ENCODE measurements at regions not wholly inside any gene's neighbourhood (a gene's known extent, or its start where the extent isn't known, plus 50 kb on each side); places are given as distances from the start of the nearest gene placed in this dataset.

DNA sequence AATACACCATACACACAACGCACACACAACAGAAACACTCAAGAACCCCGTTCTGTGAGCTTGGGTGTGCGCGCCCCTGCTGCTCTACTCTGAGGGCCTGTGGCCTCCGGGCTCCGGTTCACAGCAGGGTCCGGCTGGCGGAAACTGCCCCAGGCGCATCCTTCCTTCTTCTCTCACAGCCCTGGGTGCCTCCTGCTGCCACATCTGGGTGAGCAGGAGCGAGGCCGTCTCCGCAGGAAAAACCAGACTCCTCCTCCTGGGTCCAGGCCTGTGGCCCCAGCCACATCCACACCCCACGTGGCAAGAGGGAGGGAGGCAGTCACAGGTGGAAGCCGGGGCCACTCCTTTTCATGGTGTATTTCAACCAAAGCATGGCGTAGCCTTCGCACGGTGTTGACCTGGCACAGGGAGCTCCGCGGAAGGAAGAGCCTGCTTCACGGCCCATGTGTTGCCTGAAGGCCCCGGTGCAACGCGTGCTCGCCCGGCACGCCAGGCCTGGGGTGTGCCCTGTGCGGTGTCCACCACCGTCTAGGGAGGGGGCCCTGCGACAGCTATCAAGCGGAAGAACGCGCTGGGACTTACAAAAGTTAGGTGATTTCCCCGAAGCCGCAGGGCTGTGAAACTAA is 1502.7 kb downstream of the TBC1D22A start:
- no peak for DNase-seq

DNA sequence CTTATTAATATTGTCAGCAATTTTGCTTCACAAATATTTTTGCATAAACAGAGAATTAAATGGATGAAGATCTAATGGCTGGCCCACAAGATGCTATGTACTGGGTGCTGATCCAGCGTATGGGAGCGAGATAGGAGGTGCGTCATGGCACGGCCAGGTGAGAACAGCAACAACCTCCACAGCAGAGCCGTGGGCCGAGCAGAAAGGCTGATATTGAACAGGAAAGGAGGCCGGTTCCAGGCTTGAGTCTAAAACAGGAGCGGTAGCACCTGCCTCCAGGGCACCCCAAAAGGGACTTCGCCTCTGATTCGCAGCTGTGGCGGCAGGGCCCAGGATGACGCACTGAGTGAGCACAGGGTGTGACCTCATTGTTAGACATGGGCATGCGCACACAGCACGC is 1502.1 kb downstream of the TBC1D22A start:
- no peak for DNase-seq

DNA sequence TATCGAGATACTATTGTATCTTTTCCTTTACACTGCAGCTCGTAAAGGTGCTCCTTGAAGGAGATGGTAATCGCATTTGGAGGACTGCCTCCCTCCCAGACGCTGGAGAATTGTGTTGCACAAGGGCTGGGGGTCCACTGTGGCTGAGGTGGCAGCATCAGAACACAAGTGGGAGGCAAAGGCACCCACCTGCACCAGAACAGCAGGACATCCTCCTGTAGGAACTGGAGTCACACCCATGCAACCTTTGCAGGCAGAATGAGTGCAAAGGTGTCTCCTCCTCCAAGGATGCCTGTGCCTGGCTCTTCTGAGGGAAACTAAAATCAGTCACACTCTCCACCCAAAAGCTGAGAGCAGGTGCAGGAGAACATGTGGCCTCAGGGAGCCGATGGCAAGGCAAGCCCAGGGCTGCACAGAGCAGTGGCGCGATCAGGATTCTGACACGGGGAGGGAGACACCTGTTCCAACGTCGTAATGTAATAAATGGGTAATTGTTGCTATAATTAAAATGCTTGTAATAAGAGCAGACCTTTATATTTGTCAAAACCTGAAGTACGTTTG is 1501.4 kb downstream of the TBC1D22A start:
- DNase-seq, result no peak

DNA sequence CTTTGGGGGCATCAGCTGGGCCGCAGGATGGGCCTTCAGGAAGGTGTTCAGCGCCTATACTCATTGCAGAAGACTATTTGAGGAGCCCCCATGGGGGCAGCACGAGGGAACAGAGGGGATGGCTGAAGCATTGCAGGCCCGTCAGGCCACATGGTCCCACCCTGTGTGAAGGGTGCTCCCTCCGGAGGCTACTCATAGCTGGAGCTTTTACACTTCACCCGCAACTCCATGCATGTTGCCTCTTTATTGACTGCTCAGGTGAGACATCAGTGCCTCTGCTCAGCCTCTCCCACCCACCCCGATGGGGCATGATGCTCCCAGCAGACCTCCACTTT is 1500.9 kb downstream of the TBC1D22A start:
- no peak for DNase-seq

DNA sequence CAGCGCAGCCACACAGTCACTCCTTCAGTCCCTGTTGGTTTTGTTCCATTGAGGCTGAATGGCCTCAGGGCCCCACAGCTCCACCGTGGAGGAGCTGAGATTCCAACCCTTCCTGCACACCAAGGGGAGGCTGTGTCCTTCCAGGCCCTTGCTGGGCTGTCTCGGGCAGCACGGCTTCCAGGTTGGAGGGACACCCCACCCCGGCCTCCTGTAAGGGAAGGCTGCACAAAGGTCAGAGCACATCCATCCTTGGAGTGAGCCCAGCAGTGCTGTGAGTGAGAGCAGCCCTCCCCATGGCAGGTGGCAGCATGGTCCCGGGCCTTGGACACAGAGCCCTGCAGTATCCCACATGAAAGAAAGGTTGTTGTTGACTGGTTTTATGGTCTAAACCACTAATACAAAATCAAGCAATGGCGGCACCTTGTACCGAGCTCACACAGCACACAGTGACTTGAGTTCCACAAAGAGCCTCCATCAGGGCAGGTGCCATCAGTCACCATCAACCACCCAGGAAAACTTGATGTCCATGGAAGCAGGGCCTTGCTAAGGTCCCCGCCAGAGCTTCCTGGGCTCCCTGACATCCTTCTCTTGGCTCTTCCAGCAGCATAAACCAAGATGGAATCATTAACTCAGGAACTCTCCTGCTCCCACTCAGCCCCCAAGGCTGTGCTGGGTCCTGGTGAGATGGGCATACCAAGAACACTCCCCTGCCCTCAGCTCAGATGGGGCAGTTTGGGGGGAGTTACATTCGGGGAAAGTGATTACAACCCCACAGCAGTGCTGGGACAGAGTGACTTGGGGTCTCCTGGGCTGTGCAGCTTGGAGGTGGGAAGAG is 1500.4 kb downstream of the TBC1D22A start:
- no peak for DNase-seq

DNA sequence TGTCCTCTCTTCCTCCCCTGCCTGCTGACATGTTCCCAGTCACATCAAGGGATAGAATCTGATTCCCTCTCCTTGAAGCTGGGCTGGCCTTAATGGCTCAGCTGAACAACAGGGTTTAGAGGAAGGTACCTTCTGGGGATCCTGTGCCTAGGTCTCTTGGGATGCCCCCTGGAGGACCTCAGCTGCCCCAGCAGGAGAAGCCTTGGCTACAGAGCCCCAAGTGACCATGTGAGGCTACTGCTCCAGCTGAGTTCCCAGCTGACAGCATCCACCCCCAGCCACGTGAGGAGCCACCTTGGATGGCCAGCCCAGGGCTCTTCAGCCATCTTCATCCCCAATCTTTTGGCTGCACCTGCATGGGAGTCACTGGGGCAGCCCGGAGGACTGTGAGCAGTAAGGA is 1499.3 kb downstream of the TBC1D22A start:
- no peak for DNase-seq

DNA sequence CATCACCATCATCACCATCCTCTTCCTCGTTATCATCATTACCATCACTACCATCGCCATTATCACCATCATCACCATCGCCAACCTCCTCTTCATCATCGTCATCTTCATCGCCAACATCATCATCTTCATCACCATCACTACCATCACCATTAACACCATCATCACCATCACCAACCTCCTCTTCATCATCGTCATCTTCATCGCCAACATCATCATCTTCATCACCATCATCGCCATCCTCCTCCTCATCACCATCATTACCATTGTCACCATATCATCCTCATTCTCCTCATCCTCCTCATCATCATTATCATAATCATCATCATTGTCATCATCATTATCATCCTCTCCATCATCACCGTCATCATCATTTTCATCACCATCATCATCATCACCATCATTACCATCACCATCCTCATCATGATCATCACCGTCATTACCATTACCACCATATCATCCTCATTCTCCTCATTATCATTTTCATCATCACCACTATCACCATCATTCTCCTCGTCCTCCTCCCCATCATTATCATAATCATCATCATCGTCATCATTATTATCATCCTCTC is 1498.7 kb downstream of the TBC1D22A start:
- DNase-seq, result no peak

DNA sequence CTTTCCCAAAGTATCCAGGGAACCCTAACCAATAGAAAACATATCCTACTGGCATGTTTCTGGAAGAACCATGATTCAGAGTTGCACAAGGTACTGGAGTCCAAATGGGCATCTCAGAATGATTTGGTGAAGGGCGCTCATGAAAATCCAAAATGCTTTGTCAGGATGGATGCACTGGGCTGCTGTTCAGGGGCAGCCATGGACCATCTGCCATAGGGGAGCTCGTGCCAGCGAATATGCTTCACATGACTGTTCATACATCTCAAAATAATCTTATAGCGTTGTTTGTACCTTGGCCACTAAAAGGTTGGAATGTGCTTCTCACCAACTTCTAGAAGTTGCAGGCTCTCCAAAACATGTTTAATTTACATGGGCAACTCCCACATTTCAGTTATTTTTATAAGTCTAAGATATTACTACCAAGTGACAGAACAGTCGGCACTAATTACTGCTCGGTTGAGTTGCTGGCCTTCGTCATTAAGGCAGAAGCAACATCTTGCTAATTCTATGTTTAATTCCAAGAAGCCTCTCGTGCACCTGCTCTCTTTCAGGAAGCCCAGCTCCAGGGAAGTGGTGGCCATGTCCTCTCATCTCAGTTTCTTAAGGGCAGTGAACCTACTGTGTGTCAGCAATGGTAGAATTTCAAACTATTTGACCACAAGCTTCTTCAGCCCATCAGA is 1497.7 kb downstream of the TBC1D22A start:
- DNase-seq, result no peak

DNA sequence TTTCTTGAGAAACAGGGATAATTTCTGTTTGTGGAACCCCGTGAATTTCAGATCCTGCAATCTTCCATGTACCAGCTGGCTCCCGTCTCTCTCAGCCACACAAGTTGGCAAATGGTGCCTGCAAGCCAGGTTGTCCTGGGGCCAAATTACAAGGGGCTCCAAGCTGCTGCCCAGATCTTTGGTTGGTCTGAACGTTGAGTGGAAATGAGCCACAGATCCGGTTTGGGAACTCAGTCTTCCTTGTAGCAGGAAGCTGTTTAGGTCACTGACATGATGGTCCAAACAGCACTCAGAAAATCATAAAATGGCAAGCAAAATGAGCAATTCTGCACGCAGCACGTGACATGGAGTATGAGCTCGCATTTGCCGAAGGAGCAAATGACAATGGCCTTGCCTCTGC is 1496.4 kb downstream of the TBC1D22A start:
- DNase-seq, result no peak

DNA sequence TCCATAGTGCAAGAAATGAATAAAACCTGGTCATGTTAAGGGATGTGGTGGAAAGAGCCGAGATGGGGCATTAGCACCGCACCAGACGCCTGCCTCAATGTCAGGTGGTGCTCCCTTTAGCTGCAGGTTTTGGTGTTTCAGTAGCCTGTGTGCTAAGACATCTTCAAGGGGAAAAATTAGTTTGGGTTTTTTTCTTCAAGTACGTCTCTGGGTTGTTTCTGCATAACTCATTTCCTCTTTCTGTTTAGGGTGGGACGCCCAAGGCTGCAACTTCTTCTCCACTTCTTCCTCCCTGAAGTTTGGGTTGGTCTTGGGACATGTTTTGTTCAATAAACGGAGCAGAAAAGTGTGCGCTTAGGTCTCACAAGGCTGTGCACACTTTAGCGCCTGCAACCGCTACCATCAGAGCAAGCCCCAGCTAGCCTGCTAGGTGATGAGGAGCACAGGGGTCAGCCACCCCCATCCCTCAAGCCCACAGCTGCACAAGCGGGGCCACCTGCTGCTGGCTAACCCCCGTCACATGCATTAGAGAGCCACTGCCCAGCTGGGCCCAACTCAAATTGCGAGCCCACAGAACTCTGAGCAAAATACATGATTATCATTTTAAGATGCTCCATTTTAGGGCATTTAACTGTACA is 1495.7 kb downstream of the TBC1D22A start:
- no peak for DNase-seq

DNA sequence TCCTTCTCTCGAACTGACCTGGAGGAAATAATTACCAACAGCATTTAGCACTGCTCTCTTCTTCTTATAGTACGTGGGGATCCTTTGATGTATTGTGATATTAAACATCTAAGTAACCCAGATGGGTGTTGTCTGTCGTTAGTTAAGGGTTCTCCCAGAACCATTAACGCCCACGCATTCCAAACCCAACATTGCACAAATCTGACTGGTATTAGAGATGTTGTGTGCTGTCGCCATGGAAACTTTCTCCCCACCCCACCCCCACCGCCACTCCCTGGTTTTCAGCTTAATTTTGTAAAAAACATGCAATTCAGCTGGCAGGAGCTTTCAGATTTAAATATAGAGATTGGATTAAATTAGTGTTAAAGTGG is 1495.2 kb downstream of the TBC1D22A start:
- DNase-seq, result no peak

DNA sequence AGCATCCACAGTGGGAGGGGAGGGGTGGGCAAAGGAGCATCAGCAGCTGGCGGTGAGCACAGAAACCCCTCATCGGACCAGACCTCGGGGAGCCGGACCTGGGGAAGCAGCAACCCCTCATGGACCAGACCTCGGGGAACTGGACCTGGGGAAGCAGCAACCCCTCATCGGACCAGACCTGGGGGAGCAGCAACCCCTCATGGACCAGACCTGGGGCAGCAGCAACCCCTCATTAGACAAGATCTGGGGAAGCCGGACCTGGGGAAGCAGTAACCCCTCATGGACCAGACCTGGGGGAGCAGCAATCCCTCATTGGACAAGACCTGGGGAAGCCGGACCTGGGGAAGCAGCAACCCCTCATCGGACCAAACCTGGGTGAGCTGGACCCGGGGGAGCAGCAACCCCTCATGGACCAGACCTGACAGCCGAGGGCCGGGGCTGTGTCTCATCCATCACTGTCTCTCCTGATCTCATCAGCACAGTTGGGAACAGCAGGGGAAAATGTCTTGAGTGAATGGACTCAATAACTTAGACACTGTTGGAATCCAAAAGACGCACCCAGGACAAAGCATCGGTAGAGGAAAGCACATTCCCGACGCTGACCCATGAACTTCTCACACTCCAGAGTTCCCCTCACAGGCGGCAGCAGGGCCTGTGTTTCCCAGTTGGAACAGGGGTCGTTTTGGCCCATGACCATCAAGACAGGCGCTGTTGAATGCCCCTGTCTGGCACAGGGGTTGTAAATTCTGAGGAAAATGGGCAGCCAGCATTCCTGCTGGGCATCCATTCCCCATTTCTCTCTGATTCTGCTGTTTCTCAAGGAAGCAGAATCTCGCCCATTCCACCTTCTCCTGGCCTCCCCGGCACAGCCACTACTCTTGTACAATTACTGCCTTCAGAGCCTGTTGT is 1494.6 kb downstream of the TBC1D22A start:
- no peak for DNase-seq

DNA sequence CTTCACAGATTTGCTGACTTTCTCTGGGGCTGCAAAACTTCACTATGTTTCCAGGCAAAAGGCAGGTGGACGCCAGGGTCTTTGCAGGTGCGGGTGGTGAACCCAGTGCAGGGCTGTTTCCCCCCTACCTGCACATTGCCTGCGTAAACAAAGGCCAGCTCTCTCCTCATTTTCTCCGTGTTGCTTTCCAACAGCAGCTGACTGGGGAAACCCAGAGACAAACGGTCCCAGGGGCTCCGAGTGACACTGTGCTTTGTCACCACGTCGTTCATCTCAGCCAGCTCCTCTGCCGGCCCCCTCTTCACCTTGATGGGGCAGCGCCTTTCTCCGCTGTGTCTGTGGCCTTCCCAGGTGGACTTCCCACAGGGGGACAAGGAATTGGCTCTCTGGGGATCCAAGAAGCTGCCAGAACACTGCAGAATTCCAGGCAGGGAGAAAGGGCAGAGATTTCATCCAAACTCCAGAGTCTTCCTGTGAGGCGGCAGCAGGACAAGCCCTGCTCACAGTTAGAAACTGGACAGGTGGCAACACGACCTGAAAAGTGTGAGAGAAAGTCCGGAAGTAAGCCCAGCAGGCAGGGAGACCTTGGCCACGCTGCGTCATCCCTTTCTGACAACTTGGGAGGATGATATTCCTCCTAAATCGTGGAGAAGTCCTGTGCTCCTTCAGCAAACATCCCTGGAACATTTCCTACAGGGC is 1493.7 kb downstream of the TBC1D22A start:
- no peak for DNase-seq

DNA sequence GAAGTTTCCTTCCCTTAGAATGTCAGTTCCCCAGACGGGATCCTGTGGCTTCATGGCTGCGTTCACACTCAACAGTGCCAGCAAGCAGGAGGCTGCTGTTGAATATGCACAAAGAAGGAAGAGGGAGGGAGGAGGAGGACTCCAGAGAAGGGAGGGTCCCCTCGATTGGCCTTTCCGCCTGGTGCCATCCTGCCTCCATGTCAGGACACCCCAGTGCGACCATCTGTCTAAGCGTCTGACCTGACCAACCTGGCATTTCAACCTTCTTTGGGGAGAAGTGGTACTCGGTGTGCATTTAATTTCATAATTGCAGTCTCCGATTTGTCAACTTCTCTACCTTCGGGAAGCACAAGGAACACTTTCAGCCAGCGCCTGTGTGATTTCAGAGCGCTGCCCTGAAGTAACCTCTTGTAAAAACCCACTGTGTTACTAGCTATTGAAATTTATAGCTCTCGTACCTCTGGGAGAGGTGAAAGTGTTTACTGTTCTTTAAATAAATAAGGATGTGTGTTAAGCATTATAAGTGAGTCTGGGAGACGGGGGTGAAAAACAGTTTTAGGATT is 1491.9 kb downstream of the TBC1D22A start:
- no peak for DNase-seq

DNA sequence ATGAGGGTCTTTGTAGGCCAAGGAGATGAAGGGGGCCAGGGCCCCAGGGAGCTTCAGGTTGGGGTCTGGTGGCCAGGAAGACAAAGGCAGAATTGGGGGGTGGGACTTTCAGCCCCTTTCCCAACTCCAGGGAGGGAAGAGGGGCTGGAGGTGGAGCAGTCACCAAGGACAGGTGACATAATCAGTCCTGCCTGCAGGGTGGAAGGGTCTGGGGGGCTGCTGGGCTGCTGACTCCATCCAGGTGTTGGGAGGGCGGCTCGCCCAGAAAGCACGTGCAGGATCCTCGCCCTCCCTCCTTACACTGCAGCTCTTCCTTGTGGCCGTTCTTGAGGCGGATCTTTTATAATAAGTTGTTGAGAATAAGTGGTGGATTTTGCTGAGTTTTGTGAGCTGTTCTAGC is 1491.1 kb downstream of the TBC1D22A start:
- no peak for DNase-seq

DNA sequence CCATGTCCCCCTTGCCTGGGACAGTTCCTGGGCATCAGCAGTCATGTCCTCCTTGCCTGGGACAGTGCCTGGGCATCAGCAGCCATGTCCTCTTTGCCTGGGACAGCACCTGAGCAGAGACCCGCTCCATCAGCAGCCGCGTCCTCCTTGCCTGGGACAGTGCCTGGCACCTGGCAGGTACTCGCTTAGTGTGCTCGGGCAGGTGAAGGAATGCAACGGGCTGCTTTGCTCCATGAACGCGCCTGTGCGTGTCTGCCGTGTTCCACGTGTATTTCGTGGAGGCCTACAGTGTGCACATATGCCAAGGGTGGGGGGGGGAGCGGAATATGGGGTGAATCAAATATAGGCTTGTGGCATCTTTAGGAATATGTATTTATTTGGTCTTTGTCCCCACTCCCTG is 1490.7 kb downstream of the TBC1D22A start:
- no peak for DNase-seq

DNA sequence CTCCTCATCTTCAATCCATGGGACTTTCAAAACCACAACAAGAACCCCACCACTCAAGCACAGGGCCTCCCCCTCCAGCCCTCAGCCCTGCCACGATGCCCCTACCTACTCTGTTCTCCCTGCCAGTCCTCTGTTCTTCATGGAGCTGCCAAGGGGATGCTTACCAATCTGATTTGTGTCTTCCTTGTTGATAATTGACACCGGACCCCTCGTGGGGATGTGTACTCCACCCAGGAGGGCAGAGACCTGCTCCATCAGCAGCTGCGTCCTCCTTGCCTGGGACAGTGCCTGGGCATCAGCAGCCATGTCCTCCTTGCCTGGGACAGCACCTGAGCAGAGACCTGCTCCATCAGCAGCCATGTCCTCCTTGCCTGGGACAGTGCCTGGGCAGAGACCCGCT is 1489.2 kb downstream of the TBC1D22A start:
- no peak for DNase-seq

DNA sequence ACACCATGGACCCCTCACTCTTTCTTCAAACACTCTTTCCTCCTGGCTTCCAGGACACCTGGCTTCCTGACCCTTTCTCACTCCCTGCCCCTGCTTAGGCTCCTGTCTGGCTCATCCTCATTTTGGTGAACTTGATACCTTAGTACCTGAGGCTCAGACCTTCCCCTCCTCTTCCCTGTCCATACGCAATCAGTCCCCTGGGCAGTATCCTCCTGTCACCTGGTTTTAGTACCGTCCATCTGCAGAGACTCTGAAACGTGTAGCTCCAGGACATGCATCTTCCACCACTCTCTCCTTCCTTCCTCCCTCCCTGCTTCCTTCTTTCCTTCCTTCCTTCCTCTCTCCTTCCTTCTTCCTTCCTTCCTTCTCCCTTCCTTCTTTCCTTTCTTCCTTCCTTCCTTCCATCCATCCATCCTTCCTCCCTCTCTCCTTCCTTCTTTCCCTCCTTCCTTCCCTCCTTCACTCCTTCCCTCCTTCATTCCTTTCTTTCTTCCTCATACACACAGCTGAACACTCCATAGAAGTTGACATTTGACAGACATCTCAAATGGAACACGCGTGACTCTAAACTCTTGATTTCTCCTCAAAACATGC is 1488.6 kb downstream of the TBC1D22A start:
- DNase-seq, result no peak

DNA sequence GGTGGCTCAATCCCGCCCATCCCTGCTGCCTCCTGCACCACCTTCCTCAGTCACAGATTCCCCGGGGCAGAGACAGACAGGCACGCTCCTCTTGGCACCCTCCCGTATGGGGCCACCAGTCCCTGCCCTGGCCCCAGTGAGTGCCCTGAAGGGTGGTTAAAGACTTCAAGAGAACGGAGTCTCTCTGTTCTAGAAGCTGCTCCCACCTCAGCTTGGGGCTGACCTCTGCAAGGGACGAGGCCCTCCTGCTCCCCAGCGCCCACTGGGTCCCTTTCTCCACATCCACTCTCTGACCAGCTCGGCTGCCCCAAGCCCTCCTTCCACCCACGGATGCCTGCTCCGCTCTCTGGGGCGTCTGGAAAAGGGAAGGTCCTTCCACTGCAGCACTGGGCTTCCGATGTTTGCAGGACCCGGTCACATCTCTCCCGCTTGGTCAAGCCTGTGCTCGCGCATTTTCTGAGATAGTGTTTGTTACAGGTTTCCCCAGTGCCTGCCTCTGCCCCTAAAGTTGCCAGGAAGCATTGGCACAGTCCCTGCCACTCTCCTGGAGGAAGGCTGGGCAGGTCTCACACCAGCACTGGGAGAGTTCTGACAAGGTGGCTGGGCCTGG is 1487.9 kb downstream of the TBC1D22A start:
- DNase-seq, result no peak

DNA sequence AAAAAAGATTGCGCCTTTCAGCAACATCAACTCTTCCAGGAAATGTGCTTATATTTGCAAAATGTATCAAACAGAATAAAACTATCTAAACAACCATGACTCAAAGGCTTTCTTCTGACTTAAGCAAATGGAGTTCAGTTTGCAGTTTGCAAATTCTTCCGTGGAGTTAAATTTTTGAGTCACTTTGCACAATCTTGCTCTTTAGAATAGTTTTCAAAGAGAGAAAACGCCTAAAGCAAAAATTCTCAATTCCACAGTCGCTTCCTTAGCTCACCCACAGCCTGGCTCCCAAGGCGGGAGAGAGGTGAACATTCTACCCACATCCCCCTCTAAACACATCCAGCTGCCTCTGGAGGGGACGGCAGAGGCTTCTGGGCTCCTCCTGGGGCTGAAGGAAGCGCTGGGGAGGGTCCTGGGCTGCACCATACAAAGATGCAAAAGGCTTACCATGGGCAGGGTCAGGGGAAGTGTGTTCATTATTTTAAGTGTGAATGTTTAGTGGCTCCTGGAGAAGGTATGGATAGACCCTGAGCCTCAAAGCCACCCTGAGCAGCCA is 1487.3 kb downstream of the TBC1D22A start:
- DNase-seq, result no peak
